NB4 (cell line): ENCODE measurements at regions not wholly inside any gene's neighbourhood (a gene's known extent, or its start where the extent isn't known, plus 50 kb on each side); places are given as distances from the start of the nearest gene placed in this dataset.
A peak's percentile ranks its signal among the peaks of the same experiment; 100 is the strongest.

Experiments
- CTCF ChIP-seq: IDR thresholded peaks from one replicate; pipeline ENCODE4 v1.5.1; 2012; ENCODE audit warnings: low read depth, low read length
- MYC ChIP-seq: IDR thresholded peaks from 2 replicates; pipeline ENCODE4 v1.6.1; 2011; ENCODE audit warnings: low read depth, low read length
- POLR2A ChIP-seq: IDR thresholded peaks from 2 replicates; pipeline ENCODE4 v1.6.1; 2011; ENCODE audit warnings: mild to moderate bottlenecking; ENCODE audit not compliant: insufficient read length; ENCODE audit errors: extremely low read depth
- TF ChIP-seq, protein P1 (sequence below): IDR thresholded peaks from 2 replicates; pipeline ENCODE4 v1.6.1; 2011; ENCODE audit warnings: low read depth, low read length

- TF ChIP-seq POLR2A (no peak), CTCF (peak; percentile 55), MYC (no peak)
- TF ChIP-seq, protein P1, sequence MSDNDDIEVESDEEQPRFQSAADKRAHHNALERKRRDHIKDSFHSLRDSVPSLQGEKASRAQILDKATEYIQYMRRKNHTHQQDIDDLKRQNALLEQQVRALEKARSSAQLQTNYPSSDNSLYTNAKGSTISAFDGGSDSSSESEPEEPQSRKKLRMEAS = no peak
Observed at GRCh38 chr17:21513012-21513570, 136.9 kb downstream of the KCNJ12 start.
